KMS-11 (cell line): ENCODE measurements at regions not wholly inside any gene's neighbourhood (a gene's known extent, or its start where the extent isn't known, plus 50 kb on each side); places are given as distances from the start of the nearest gene placed in this dataset.
"Not testable (repeated sequence)": the region's sequence is repeated elsewhere in the genome, so short reads cannot be mapped to it uniquely, and the experiment has no call there.

Experiments used
- H2AFZ ChIP-seq: fragments of 200-600 bp; sonication (generic); 2 replicates; pipeline ENCODE4 v1.6.1; 2016; ENCODE audit warnings: antibody characterized with exemption, mixed run types, low read depth
- H3K27ac ChIP-seq: fragments of 200-600 bp; sonication (generic); 2 replicates; pipeline ENCODE4 v1.6.1; 2016; ENCODE audit warnings: mild to moderate bottlenecking, mixed run types
- H3K27me3 ChIP-seq: fragments of 200-600 bp; sonication (generic); 2 replicates; pipeline ENCODE4 v1.6.1; 2017; ENCODE audit warnings: mild to moderate bottlenecking, low read depth, mixed run types, moderate library complexity; ENCODE audit not compliant: insufficient read depth
- H3K36me3 ChIP-seq: fragments of 200-600 bp; sonication (generic); 2 replicates; pipeline ENCODE4 v1.6.1; 2017; ENCODE audit warnings: mild to moderate bottlenecking, mixed run types; ENCODE audit not compliant: insufficient read depth
- H3K4me1 ChIP-seq: fragments of 200-600 bp; sonication (generic); 2 replicates; pipeline ENCODE4 v1.6.1; 2016; ENCODE audit warnings: mild to moderate bottlenecking, low read depth, mixed run types; ENCODE audit not compliant: poor library complexity, severe bottlenecking
- H3K4me2 ChIP-seq: fragments of 200-600 bp; sonication (generic); 2 replicates; pipeline ENCODE4 v1.7.0; 2016; ENCODE audit warnings: mild to moderate bottlenecking, mixed run types
- H3K4me3 ChIP-seq: fragments of 200-600 bp; sonication (generic); IDR thresholded peaks from 2 replicates; pipeline ENCODE4 v1.6.1; 2017; ENCODE audit warnings: low read depth, low read length, mixed read lengths; ENCODE audit not compliant: insufficient read depth
- H3K79me2 ChIP-seq: fragments of 200-600 bp; sonication (generic); 2 replicates; pipeline ENCODE4 v1.6.1; 2016; ENCODE audit warnings: low read depth, mixed run types; ENCODE audit not compliant: insufficient read depth
- H3K9ac ChIP-seq: fragments of 200-600 bp; sonication (generic); 2 replicates; pipeline ENCODE4 v1.6.1; 2016; ENCODE audit warnings: mild to moderate bottlenecking, mixed run types
- H4K20me1 ChIP-seq: fragments of 200-600 bp; sonication (generic); 2 replicates; pipeline ENCODE4 v1.6.1; 2016; ENCODE audit warnings: mild to moderate bottlenecking, mixed run types; ENCODE audit not compliant: insufficient read depth
- TF ChIP-seq, protein P1 (sequence below): fragments of 200-600 bp; sonication (generic); conservative IDR thresholded peaks from 2 replicates; pipeline ENCODE4 v1.6.1; 2017; ENCODE audit warnings: low read depth, mild to moderate bottlenecking, antibody characterized with exemption, low read length, moderate library complexity, mixed read lengths

DNA sequence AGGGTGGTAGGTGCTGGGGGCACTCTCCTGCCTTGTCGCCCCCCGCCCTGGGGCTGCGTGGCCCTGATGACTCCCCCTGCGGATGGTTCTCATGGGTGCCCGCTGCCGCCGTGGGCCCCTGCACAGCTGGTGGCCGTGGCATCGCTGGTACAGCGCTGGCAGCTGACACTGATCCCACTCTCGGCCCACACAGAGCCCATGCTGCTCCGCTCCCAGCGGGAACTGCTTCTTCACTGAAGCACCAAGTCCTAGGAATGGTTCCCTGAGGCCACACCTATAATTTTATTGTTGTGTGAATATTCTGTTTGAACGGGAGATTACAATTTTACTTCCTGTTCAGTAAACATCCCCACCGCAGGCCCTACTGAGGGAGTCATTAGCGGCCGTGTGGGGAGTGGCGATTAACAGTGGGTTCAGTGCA, 138.6 kb upstream of the NKX1-1 start:
- Histone ChIP-seq H3K9ac (no peak overlapping the region), H4K20me1 (no peaks in the 10 kb centered on the region), H3K27ac (no peak overlapping the region), H3K79me2 (no peaks in the 10 kb centered on the region), H3K4me3 (no peak overlapping the region), H3K4me1 (no peaks in the 10 kb centered on the region), H2AFZ (no peak overlapping the region), H3K27me3 (peaks cover 13% of the 10 kb centered on the region; the same call in 1 of the 2 replicates), H3K36me3 (no peaks in the 10 kb centered on the region), H3K4me2 (no peak overlapping the region)
- TF ChIP-seq, protein P1, sequence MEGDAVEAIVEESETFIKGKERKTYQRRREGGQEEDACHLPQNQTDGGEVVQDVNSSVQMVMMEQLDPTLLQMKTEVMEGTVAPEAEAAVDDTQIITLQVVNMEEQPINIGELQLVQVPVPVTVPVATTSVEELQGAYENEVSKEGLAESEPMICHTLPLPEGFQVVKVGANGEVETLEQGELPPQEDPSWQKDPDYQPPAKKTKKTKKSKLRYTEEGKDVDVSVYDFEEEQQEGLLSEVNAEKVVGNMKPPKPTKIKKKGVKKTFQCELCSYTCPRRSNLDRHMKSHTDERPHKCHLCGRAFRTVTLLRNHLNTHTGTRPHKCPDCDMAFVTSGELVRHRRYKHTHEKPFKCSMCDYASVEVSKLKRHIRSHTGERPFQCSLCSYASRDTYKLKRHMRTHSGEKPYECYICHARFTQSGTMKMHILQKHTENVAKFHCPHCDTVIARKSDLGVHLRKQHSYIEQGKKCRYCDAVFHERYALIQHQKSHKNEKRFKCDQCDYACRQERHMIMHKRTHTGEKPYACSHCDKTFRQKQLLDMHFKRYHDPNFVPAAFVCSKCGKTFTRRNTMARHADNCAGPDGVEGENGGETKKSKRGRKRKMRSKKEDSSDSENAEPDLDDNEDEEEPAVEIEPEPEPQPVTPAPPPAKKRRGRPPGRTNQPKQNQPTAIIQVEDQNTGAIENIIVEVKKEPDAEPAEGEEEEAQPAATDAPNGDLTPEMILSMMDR = no peak

DNA sequence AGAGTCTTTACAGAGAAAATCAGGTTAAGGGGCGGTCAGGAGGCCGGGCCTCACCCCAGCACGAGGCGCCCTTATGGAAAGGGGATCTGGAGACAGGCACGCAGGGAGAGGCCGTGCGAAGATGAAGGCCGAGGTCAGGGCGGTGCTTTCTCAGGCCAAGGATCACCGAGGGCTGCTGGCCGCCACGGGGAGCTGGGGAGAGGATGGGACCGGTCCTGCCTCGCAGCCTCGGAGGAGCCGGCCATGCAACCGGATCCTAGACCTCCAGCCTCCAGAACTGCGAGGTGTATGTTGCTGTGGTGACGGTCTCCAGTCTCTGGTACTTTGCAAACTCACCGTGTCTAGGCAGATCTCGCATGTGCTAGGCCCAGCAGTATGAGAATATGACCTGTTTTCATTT, 138.2 kb upstream of the NKX1-1 start:
- H3K4me1 ChIP-seq, H3K79me2 ChIP-seq, H3K36me3 ChIP-seq, H4K20me1 ChIP-seq, H3K27ac ChIP-seq, H3K4me3 ChIP-seq, H3K4me2 ChIP-seq, H2AFZ ChIP-seq, H3K9ac ChIP-seq: not testable (repeated sequence)
- H3K27me3 ChIP-seq = peaks cover 13% of the 10 kb centered on the region; the same call in 1 of the 2 replicates

GRCh38 chr4:1543976-1544375, 137.7 kb upstream of the NKX1-1 start:
- H3K36me3 ChIP-seq = no peaks in the 10 kb centered on the region
- no peaks in the 10 kb centered on the region for H3K79me2 ChIP-seq
- H2AFZ ChIP-seq = no peak overlapping the region
- no peak overlapping the region for H3K27ac ChIP-seq
- TF ChIP-seq, protein P1 = no peak
- no peak overlapping the region for H3K4me2 ChIP-seq
- H3K27me3 ChIP-seq = peaks cover 13% of the 10 kb centered on the region; the same call in 1 of the 2 replicates
- H4K20me1 ChIP-seq = no peaks in the 10 kb centered on the region
- H3K4me3 ChIP-seq = no peak overlapping the region
- H3K9ac ChIP-seq = no peak overlapping the region
- no peaks in the 10 kb centered on the region for H3K4me1 ChIP-seq

DNA sequence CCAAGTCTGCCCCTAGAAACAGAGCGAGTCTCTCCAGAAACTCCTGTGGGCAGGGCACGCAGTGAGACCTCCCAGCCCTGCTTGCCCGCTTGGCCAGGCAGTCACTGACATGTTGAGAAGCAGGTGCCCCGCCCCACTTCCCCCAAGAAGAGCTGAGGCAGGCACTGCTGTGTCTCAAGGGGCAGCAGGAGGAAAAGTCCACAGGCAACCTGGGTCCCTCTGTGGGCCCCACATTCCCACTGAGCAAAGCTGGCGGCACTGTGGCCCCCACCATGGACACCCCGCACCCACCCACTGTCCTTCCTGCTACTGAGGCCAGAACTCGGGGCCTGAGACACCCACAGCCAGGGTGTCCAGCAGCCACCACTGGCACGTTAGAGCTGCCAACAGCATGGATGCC, 137.3 kb upstream of the NKX1-1 start:
- no peak overlapping the region for H3K27ac ChIP-seq
- peaks cover 13% of the 10 kb centered on the region; the same call in 1 of the 2 replicates for H3K27me3 ChIP-seq
- H3K4me1 ChIP-seq = no peaks in the 10 kb centered on the region
- no peak overlapping the region for H3K9ac ChIP-seq
- no peak overlapping the region for H3K4me2 ChIP-seq
- no peaks in the 10 kb centered on the region for H3K79me2 ChIP-seq
- no peaks in the 10 kb centered on the region for H3K36me3 ChIP-seq
- no peak overlapping the region for H2AFZ ChIP-seq
- TF ChIP-seq, protein P1 = no peak
- H4K20me1 ChIP-seq = no peaks in the 10 kb centered on the region
- H3K4me3 ChIP-seq = no peak overlapping the region

- Histone ChIP-seq H3K4me2 (no peak overlapping the region), H3K79me2 (no peaks in the 10 kb centered on the region), H3K9ac (no peak overlapping the region), H3K27ac (no peak overlapping the region), H3K36me3 (no peaks in the 10 kb centered on the region), H3K4me3 (no peak overlapping the region), H3K4me1 (no peaks in the 10 kb centered on the region), H4K20me1 (no peaks in the 10 kb centered on the region), H3K27me3 (peaks cover 13% of the 10 kb centered on the region; the same call in 1 of the 2 replicates), H2AFZ (no peak overlapping the region)
- TF ChIP-seq, protein P1 = no peak
These were observed 136.5 kb upstream of the NKX1-1 start for GRCh38 chr4:1542516-1543320.
